Activated CD8-positive, alpha-beta memory T cell treated with anti-CD3 and anti-CD28 coated beads for 24 hours (primary cell): ENCODE measurements at regions not wholly inside any gene's neighbourhood (a gene's known extent, or its start where the extent isn't known, plus 50 kb on each side); places are given as distances from the start of the nearest gene placed in this dataset.
"Not testable (repeated sequence)": the region's sequence is repeated elsewhere in the genome, so short reads cannot be mapped to it uniquely, and the experiment has no call there.

Experiments used
- DNase-seq: peaks from one replicate; pipeline ENCODE4 v3.0.0-alpha.2; 2020

GRCh38 chr5:40210694-40211093 lies 469.0 kb upstream of the PTGER4 start:
- no peak for DNase-seq

- DNase-seq, result no peak
Observed at GRCh38 chr5:40206030-40206429, 473.7 kb upstream of the PTGER4 start.

GRCh38 chr5:40204144-40204543 lies 475.6 kb upstream of the PTGER4 start:
- DNase-seq, result no peak

- DNase-seq, result no peak
Observed at GRCh38 chr5:40202814-40203440, 476.8 kb upstream of the PTGER4 start.

- DNase-seq, result no peak
Observed at GRCh38 chr5:40198736-40199135, 481.0 kb upstream of the PTGER4 start.

GRCh38 chr5:40195574-40195973 lies 484.1 kb upstream of the PTGER4 start:
- not testable (repeated sequence) for DNase-seq

- no peak for DNase-seq
Observed at GRCh38 chr5:40191150-40191549, 488.6 kb upstream of the PTGER4 start.

GRCh38 chr5:40172721-40173120 lies 507.0 kb upstream of the PTGER4 start:
- no peak for DNase-seq

- DNase-seq, result no peak
Observed at GRCh38 chr5:40171971-40172370, 507.7 kb upstream of the PTGER4 start.

GRCh38 chr5:40167283-40167682 lies 512.4 kb upstream of the PTGER4 start:
- no peak for DNase-seq

- DNase-seq, result no peak
Observed at GRCh38 chr5:40166802-40167201, 512.9 kb upstream of the PTGER4 start.

- no peak for DNase-seq
Observed at GRCh38 chr5:40165789-40166728, 513.7 kb upstream of the PTGER4 start.

- DNase-seq, result no peak
Observed at GRCh38 chr5:40165106-40165788, 514.5 kb upstream of the PTGER4 start.

- DNase-seq, result no peak
Observed at GRCh38 chr5:40160435-40160834, 519.3 kb upstream of the PTGER4 start.

- no peak for DNase-seq
Observed at GRCh38 chr5:40154194-40154593, 525.5 kb upstream of the PTGER4 start.

GRCh38 chr5:40150896-40151295 lies 528.8 kb upstream of the PTGER4 start:
- no peak for DNase-seq

GRCh38 chr5:40141896-40142295 lies 537.8 kb upstream of the PTGER4 start:
- no peak for DNase-seq

- DNase-seq, result no peak
Observed at GRCh38 chr5:40141418-40141817, 538.3 kb upstream of the PTGER4 start.

- no peak for DNase-seq
Observed at GRCh38 chr5:40137223-40137622, 542.5 kb upstream of the PTGER4 start.

GRCh38 chr5:40134883-40135520 lies 544.7 kb upstream of the PTGER4 start:
- no peak for DNase-seq

GRCh38 chr5:40124367-40124766 lies 555.3 kb upstream of the PTGER4 start:
- no peak for DNase-seq

GRCh38 chr5:40121236-40121635 lies 558.5 kb upstream of the PTGER4 start:
- DNase-seq, result no peak

GRCh38 chr5:40112875-40113274 lies 566.8 kb upstream of the PTGER4 start:
- no peak for DNase-seq
